GOT3 (cell line): ENCODE measurements at regions not wholly inside any gene's neighbourhood (a gene's known extent, or its start where the extent isn't known, plus 50 kb on each side); places are given as distances from the start of the nearest gene placed in this dataset.
"Not testable (repeated sequence)": the region's sequence is repeated elsewhere in the genome, so short reads cannot be mapped to it uniquely, and the experiment has no call there.

Experiments
- DNase-seq: peaks from one replicate; lab custom pipeline; 2025; ENCODE audit warnings: mixed read lengths; lab: John Stamatoyannopoulos, UW

GRCh38 chr3:20552605-20553275 lies 366.7 kb upstream of the SGO1 start:
- no peak for DNase-seq

GRCh38 chr3:20547361-20548269 lies 361.6 kb upstream of the SGO1 start:
- not testable (repeated sequence) for DNase-seq

- DNase-seq, result no peak
Observed at GRCh38 chr3:20546636-20547035, 360.6 kb upstream of the SGO1 start.

GRCh38 chr3:20543535-20544226 lies 357.7 kb upstream of the SGO1 start:
- DNase-seq, result no peak

GRCh38 chr3:20540066-20540465 lies 354.1 kb upstream of the SGO1 start:
- no peak for DNase-seq

- DNase-seq, result no peak
Observed at GRCh38 chr3:20539666-20540065, 353.7 kb upstream of the SGO1 start.

- DNase-seq, result no peak
Observed at GRCh38 chr3:20537234-20537633, 351.2 kb upstream of the SGO1 start.

GRCh38 chr3:20529911-20530310 lies 343.9 kb upstream of the SGO1 start:
- no peak for DNase-seq

- DNase-seq, result no peak
Observed at GRCh38 chr3:20528180-20528770, 342.3 kb upstream of the SGO1 start.

GRCh38 chr3:20527368-20527767 lies 341.4 kb upstream of the SGO1 start:
- no peak for DNase-seq

- no peak for DNase-seq
Observed at GRCh38 chr3:20524328-20524727, 338.3 kb upstream of the SGO1 start.

- no peak for DNase-seq
Observed at GRCh38 chr3:20523293-20523692, 337.3 kb upstream of the SGO1 start.

- DNase-seq, result not testable (repeated sequence)
Observed at GRCh38 chr3:20517316-20517715, 331.3 kb upstream of the SGO1 start.

GRCh38 chr3:20516311-20516710 lies 330.3 kb upstream of the SGO1 start:
- DNase-seq, result no peak

GRCh38 chr3:20515834-20516233 lies 329.8 kb upstream of the SGO1 start:
- no peak for DNase-seq

- DNase-seq, result no peak
Observed at GRCh38 chr3:20511863-20512505, 326.0 kb upstream of the SGO1 start.

GRCh38 chr3:20510396-20510795 lies 324.4 kb upstream of the SGO1 start:
- no peak for DNase-seq

GRCh38 chr3:20503394-20504082 lies 317.5 kb upstream of the SGO1 start:
- no peak for DNase-seq

- DNase-seq, result no peak
Observed at GRCh38 chr3:20490996-20491395, 305.0 kb upstream of the SGO1 start.

GRCh38 chr3:20488151-20488550 lies 302.1 kb upstream of the SGO1 start:
- no peak for DNase-seq

GRCh38 chr3:20484126-20484525 lies 298.1 kb upstream of the SGO1 start:
- no peak for DNase-seq
